SK-N-SH (cell line): ENCODE measurements at regions not wholly inside any gene's neighbourhood (a gene's known extent, or its start where the extent isn't known, plus 50 kb on each side); places are given as distances from the start of the nearest gene placed in this dataset.

Source experiments
- EZH2phosphoT487 ChIP-seq: fragments of 200-600 bp; sonication (generic); IDR thresholded peaks from 2 replicates; pipeline ENCODE4 v1.6.1; 2017; ENCODE audit warnings: low read depth, mixed run types, mild to moderate bottlenecking, antibody characterized with exemption, moderate library complexity, borderline replicate concordance
- FOSL2 ChIP-seq: IDR thresholded peaks from 2 replicates; pipeline ENCODE4 v1.4.0; 2012; ENCODE audit warnings: low read depth, mild to moderate bottlenecking, moderate library complexity, borderline replicate concordance
- FOXM1 ChIP-seq: IDR thresholded peaks from 2 replicates; pipeline ENCODE4 v1.4.0; 2012; ENCODE audit warnings: low read depth, mild to moderate bottlenecking
- TF ChIP-seq, protein P1 (sequence below): fragments of 200-600 bp; sonication (generic); IDR thresholded peaks from 2 replicates; pipeline ENCODE4 v1.6.1; 2017; ENCODE audit warnings: antibody characterized with exemption, mild to moderate bottlenecking, moderate library complexity

DNA sequence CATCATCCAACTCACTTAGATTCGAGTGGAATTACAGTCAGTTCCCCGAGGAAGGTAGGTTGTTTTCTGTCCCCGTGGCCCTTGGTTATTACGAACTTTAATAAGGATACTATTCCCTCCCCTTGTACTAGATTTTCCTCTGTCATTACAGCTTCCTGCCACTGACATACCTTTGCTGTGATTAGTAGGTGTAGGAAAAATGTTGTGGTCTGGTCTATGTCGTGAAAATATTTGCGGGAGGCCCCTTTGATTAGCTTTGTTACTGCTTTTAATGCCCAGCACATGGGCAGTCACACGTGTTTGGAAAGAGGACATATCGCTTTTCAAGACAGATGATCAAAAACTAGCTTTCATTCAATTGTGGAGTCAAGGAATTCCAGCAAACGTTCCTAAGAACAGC, 92.2 kb downstream of the GATA3 start:
- TF ChIP-seq FOSL2 (no peak), FOXM1 (no peak), EZH2phosphoT487 (no peak)
- TF ChIP-seq, protein P1, sequence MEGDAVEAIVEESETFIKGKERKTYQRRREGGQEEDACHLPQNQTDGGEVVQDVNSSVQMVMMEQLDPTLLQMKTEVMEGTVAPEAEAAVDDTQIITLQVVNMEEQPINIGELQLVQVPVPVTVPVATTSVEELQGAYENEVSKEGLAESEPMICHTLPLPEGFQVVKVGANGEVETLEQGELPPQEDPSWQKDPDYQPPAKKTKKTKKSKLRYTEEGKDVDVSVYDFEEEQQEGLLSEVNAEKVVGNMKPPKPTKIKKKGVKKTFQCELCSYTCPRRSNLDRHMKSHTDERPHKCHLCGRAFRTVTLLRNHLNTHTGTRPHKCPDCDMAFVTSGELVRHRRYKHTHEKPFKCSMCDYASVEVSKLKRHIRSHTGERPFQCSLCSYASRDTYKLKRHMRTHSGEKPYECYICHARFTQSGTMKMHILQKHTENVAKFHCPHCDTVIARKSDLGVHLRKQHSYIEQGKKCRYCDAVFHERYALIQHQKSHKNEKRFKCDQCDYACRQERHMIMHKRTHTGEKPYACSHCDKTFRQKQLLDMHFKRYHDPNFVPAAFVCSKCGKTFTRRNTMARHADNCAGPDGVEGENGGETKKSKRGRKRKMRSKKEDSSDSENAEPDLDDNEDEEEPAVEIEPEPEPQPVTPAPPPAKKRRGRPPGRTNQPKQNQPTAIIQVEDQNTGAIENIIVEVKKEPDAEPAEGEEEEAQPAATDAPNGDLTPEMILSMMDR, result no peak
